Right lobe of liver (tissue), 4 donors: ENCODE measurements at regions not wholly inside any gene's neighbourhood (a gene's known extent, or its start where the extent isn't known, plus 50 kb on each side); places are given as distances from the start of the nearest gene placed in this dataset.

Source experiments
- CTCF ChIP-seq, 4 donors: fragments of 200-600 bp in 3 of 4; fragments of 450-650 bp in 1 of 4; IDR thresholded peaks; one replicate each; pipeline versions ENCODE4 v1.5.1 to v1.8.0; 2016 to 2022; ENCODE audit warnings: antibody characterized with exemption in 4 of 4, mild to moderate bottlenecking in 2 of 4
- POLR2A ChIP-seq: fragments of 450-650 bp; IDR thresholded peaks from one replicate; pipeline ENCODE4 v1.6.1; 2017; ENCODE audit warnings: antibody characterized with exemption, mild to moderate bottlenecking
- donor health status: DM: no; HTN: no; CAD: no.
- donor health status: DM: no; HTN: no; CAD: no.
- donor health status: DM: no; HTN: yes; CAD: no.

DNA sequence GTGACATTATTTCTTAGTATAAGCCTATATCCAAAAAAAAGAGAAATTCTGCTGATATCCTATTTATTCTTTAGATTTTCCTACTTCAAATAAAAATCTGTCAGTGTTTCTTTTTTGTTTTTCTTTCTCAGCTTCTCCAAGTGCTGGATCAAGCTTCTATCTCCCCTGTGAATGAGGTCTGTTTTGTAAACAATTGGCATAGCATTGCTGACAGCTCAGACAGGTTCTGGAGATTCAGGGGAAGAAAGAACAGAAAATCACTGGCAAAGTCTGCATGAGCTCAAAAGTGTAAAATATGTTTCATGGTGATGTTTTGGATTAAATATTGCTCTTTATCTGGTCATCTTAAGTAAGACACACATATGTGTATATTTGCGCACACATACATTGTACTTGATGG, 492.0 kb upstream of the IGFBP7 start:
- TF ChIP-seq CTCF (IDR thresholded peaks at IDR 0.05) (no peak), POLR2A (no peak)
